ENCODE measurements at regions not wholly inside any gene's neighbourhood (a gene's known extent, or its start where the extent isn't known, plus 50 kb on each side); places are given as distances from the start of the nearest gene placed in this dataset.

- H3K9me3 ChIP-seq, result no peaks in the 10 kb centered on the region
- H3K4me3 ChIP-seq, result no peak overlapping the region
- no peak for TF ChIP-seq CTCF (IDR thresholded peaks at IDR 0.05)
- TF ChIP-seq EP300 (IDR thresholded peaks at IDR 0.05), result no peak
- TF ChIP-seq POLR2AphosphoS5 (IDR thresholded peaks at IDR 0.05), result no peak
- no peak for TF ChIP-seq POLR2A (IDR thresholded peaks at IDR 0.05)
- no peak overlapping the region for H3K27ac ChIP-seq
- 57 to 60% methylated on average over 6 of the region's 6 CpGs for WGBS, 2 donors
- H3K4me1 ChIP-seq, result peaks cover 3 to 12% (median 9%) of the 10 kb centered on the region in 4 donors
- H3K36me3 ChIP-seq, result no peaks in the 10 kb centered on the region
- H3K27me3 ChIP-seq, result no peaks in the 10 kb centered on the region
- DNase-seq, result no peak
- ATAC-seq (ENCODE audit: low FRiP score in 2 of 2), result no peak
These were observed 144.3 kb downstream of the FCRL5 start for GRCh38 chr1:157407917-157408525.

DNA sequence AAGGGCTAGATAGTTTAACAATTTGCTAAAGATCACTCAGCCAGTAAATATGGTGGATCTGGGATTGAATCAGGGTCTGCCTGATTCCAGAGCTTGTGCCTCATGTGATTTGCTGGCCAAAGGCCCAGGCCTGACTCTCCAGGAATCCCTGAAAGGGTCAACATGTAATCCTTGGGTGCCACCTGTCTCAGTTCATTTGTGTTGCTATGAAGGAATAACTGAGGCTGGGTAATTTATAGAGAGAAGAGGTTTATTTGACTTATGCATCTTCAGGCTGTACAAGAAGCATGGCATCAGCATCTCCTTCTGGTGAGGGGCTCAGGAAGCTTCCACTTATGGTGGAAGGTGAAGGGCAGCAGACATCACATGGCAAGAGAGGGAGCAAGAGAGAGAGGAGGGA lies 144.9 kb downstream of the FCRL5 start:
- TF ChIP-seq POLR2A (IDR thresholded peaks at IDR 0.05) (no peak), CTCF (IDR thresholded peaks at IDR 0.05) (no peak), POLR2AphosphoS5 (IDR thresholded peaks at IDR 0.05) (no peak), EP300 (IDR thresholded peaks at IDR 0.05) (no peak)
- Histone ChIP-seq H3K27me3 (no peaks in the 10 kb centered on the region), H3K9me3 (no peaks in the 10 kb centered on the region), H3K4me3 (no peak overlapping the region), H3K36me3 (no peaks in the 10 kb centered on the region), H3K4me1 (peaks cover 3 to 12% (median 9%) of the 10 kb centered on the region in 4 donors), H3K27ac (no peak overlapping the region)
- DNase-seq (no peak), ATAC-seq (ENCODE audit: low FRiP score in 2 of 2) (no peak)

GRCh38 chr1:157405662-157406061 lies 146.7 kb downstream of the FCRL5 start:
- H3K27me3 ChIP-seq, result no peaks in the 10 kb centered on the region
- no peak for ATAC-seq (ENCODE audit: low FRiP score in 2 of 2)
- WGBS, 2 donors, result 91 to 96% methylated on average over 4 of the region's 4 CpGs
- TF ChIP-seq POLR2A (IDR thresholded peaks at IDR 0.05) (no peak), CTCF (IDR thresholded peaks at IDR 0.05) (no peak), POLR2AphosphoS5 (IDR thresholded peaks at IDR 0.05) (no peak), EP300 (IDR thresholded peaks at IDR 0.05) (no peak)
- no peak overlapping the region for H3K4me3 ChIP-seq
- no peaks in the 10 kb centered on the region for H3K9me3 ChIP-seq
- H3K36me3 ChIP-seq, result no peaks in the 10 kb centered on the region
- H3K27ac ChIP-seq, result no peak overlapping the region
- peaks cover 3 to 12% (median 9%) of the 10 kb centered on the region in 4 donors for H3K4me1 ChIP-seq
- DNase-seq, result no peak

GRCh38 chr1:157404614-157405013 lies 147.7 kb downstream of the FCRL5 start:
- peaks cover 3 to 12% (median 9%) of the 10 kb centered on the region in 4 donors for H3K4me1 ChIP-seq
- H3K36me3 ChIP-seq, result no peaks in the 10 kb centered on the region
- H3K4me3 ChIP-seq, result no peak overlapping the region
- no peak overlapping the region for H3K27ac ChIP-seq
- ATAC-seq (ENCODE audit: low FRiP score in 2 of 2) (no peak), DNase-seq (no peak)
- no peak for TF ChIP-seq POLR2AphosphoS5 (IDR thresholded peaks at IDR 0.05)
- TF ChIP-seq POLR2A (IDR thresholded peaks at IDR 0.05), result no peak
- no peak for TF ChIP-seq CTCF (IDR thresholded peaks at IDR 0.05)
- no peaks in the 10 kb centered on the region for H3K9me3 ChIP-seq
- no peaks in the 10 kb centered on the region for H3K27me3 ChIP-seq

DNA sequence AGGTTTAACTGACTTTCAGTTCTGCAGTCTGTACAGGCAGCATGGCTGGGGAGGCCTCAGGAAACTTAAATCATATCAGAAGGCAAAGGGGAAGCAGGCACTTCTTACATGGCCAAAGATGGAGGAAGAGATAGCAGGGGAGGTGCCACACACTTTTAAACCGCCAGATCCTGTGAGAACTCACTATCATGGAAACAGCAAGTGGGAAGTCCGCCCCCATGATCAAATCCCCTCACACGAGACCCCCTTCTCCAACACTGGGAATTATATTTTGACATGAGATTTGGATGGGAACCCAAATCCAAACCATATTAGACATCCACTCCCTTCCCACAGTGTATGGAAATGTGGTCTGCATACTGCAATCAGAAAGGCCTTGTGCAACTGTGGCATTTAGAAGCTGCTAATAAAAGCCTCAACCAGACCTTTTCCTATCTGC lies 148.2 kb downstream of the FCRL5 start:
- Histone ChIP-seq H3K9me3 (no peaks in the 10 kb centered on the region), H3K27me3 (no peaks in the 10 kb centered on the region), H3K27ac (peak overlapping the region in 1 of 4 donors; percentile 73), H3K4me1 (peaks cover 3 to 12% (median 9%) of the 10 kb centered on the region in 4 donors), H3K4me3 (no peak overlapping the region), H3K36me3 (no peaks in the 10 kb centered on the region)
- 47 to 61% methylated on average over 3 of the region's 3 CpGs for WGBS, 2 donors
- DNase-seq (no peak), ATAC-seq (ENCODE audit: low FRiP score in 2 of 2) (no peak)
- TF ChIP-seq POLR2AphosphoS5 (IDR thresholded peaks at IDR 0.05) (no peak), EP300 (IDR thresholded peaks at IDR 0.05) (no peak), CTCF (IDR thresholded peaks at IDR 0.05) (no peak), POLR2A (IDR thresholded peaks at IDR 0.05) (no peak)

All from upper lobe of left lung (tissue), 6 donors.